Superior temporal gyrus (tissue), 1 donor: ENCODE measurements at regions not wholly inside any gene's neighbourhood (a gene's known extent, or its start where the extent isn't known, plus 50 kb on each side); places are given as distances from the start of the nearest gene placed in this dataset.
"Not testable (repeated sequence)": the region's sequence is repeated elsewhere in the genome, so short reads cannot be mapped to it uniquely, and the experiment has no call there.

ENCODE experiments used
- DNase-seq: peaks from one replicate; pipeline ENCODE4 v3.0.0-alpha.2; 2016; ENCODE audit errors: extremely low spot score

- no peak for DNase-seq
Observed at GRCh38 chr6:156191895-156192294, 585.3 kb upstream of the ARID1B start.

GRCh38 chr6:156191390-156191789 lies 585.8 kb upstream of the ARID1B start:
- not testable (repeated sequence) for DNase-seq

- DNase-seq: no peak
Observed at GRCh38 chr6:156190270-156190669, 586.9 kb upstream of the ARID1B start.

GRCh38 chr6:156189714-156190113 lies 587.5 kb upstream of the ARID1B start:
- no peak for DNase-seq

GRCh38 chr6:156189195-156189594 lies 588.0 kb upstream of the ARID1B start:
- no peak for DNase-seq

- DNase-seq: no peak
Observed at GRCh38 chr6:156185113-156185512, 592.1 kb upstream of the ARID1B start.

GRCh38 chr6:156183678-156184077 lies 593.5 kb upstream of the ARID1B start:
- no peak for DNase-seq

GRCh38 chr6:156182356-156182755 lies 594.8 kb upstream of the ARID1B start:
- DNase-seq: no peak

GRCh38 chr6:156181506-156181905 lies 595.7 kb upstream of the ARID1B start:
- no peak for DNase-seq

- DNase-seq: peak; percentile 37
Observed at GRCh38 chr6:156175971-156176421, 601.2 kb upstream of the ARID1B start.

GRCh38 chr6:156175433-156175832 lies 601.7 kb upstream of the ARID1B start:
- DNase-seq: no peak

- DNase-seq: no peak
Observed at GRCh38 chr6:156174031-156174890, 602.9 kb upstream of the ARID1B start.

- no peak for DNase-seq
Observed at GRCh38 chr6:156169371-156169770, 607.8 kb upstream of the ARID1B start.

GRCh38 chr6:156167625-156168071 lies 609.5 kb upstream of the ARID1B start:
- DNase-seq: no peak

GRCh38 chr6:156167016-156167624 lies 610.1 kb upstream of the ARID1B start:
- DNase-seq: no peak

GRCh38 chr6:156166093-156166492 lies 611.1 kb upstream of the ARID1B start:
- DNase-seq: no peak

GRCh38 chr6:156164701-156165452 lies 612.3 kb upstream of the ARID1B start:
- no peak for DNase-seq

- no peak for DNase-seq
Observed at GRCh38 chr6:156163311-156163710, 613.9 kb upstream of the ARID1B start.

GRCh38 chr6:156161471-156161870 lies 615.7 kb upstream of the ARID1B start:
- DNase-seq: no peak

GRCh38 chr6:156160795-156161165 lies 616.4 kb upstream of the ARID1B start:
- DNase-seq: no peak

- no peak for DNase-seq
Observed at GRCh38 chr6:156160007-156160794, 617.0 kb upstream of the ARID1B start.

- no peak for DNase-seq
Observed at GRCh38 chr6:156154896-156155295, 622.3 kb upstream of the ARID1B start.
